Neural progenitor cell (in vitro differentiated cells): ENCODE measurements at regions not wholly inside any gene's neighbourhood (a gene's known extent, or its start where the extent isn't known, plus 50 kb on each side); places are given as distances from the start of the nearest gene placed in this dataset.
A peak's percentile ranks its signal among the peaks of the same experiment; 100 is the strongest.
"Not testable (repeated sequence)": the region's sequence is repeated elsewhere in the genome, so short reads cannot be mapped to it uniquely, and the experiment has no call there.

ENCODE experiments used
- DNase-seq: peaks from one replicate; pipeline ENCODE4 v3.0.0-alpha.2; 2016; ENCODE audit warnings: low spot score
- H2AFZ ChIP-seq: fragments of 200-600 bp; sonication (generic); replicated peaks from 2 replicates; pipeline ENCODE4 v1.6.1; 2016; ENCODE audit warnings: antibody characterized with exemption
- H3F3A ChIP-seq: fragments of 200-600 bp; sonication (generic); 2 replicates; pipeline ENCODE4 v1.6.1; 2016; ENCODE audit warnings: antibody characterized with exemption, low read depth
- H3K27ac ChIP-seq: fragments of 200-600 bp; sonication (generic); 2 replicates; pipeline ENCODE4 v1.5.1; 2016; ENCODE audit warnings: mild to moderate bottlenecking
- H3K27me3 ChIP-seq: fragments of 200-600 bp; sonication (generic); 2 replicates; pipeline ENCODE4 v1.6.1; 2016; ENCODE audit warnings: mild to moderate bottlenecking, moderate library complexity
- H3K36me3 ChIP-seq: fragments of 200-600 bp; sonication (generic); 2 replicates; pipeline ENCODE4 v1.5.1; 2016
- H3K4me1 ChIP-seq: fragments of 200-600 bp; sonication (generic); 2 replicates; pipeline ENCODE4 v1.6.1; 2016; ENCODE audit warnings: mixed run types
- H3K4me2 ChIP-seq: fragments of 200-600 bp; sonication (generic); 2 replicates; pipeline ENCODE4 v1.6.1; 2016
- H3K4me3 ChIP-seq: fragments of 200-600 bp; sonication (generic); 2 replicates; pipeline ENCODE4 v1.5.1; 2016
- H3K79me2 ChIP-seq: fragments of 200-600 bp; sonication (generic); 2 replicates; pipeline ENCODE4 v1.6.1; 2016; ENCODE audit warnings: low read depth
- H3K9ac ChIP-seq: fragments of 200-600 bp; sonication (generic); 2 replicates; pipeline ENCODE4 v1.6.1; 2016
- H3K9me3 ChIP-seq: fragments of 200-600 bp; sonication (generic); 2 replicates; pipeline ENCODE4 v1.5.1; 2016; ENCODE audit warnings: low read depth
- H4K20me1 ChIP-seq: fragments of 200-600 bp; sonication (generic); 2 replicates; pipeline ENCODE4 v1.6.1; 2016; ENCODE audit warnings: low read depth
- H3K27ac Mint-ChIP-seq: 3 replicates; pipeline ENCODE4 v1.8.0; 2021; ENCODE audit warnings: mixed read lengths
- H3K27me3 Mint-ChIP-seq: 2 replicates; pipeline ENCODE4 v1.8.0; 2022; ENCODE audit warnings: low read depth, mild to moderate bottlenecking, inconsistent platforms, moderate library complexity, mixed read lengths; ENCODE audit not compliant: insufficient read depth
- H3K36me3 Mint-ChIP-seq: 3 replicates; pipeline ENCODE4 v1.8.0; 2021; ENCODE audit warnings: mixed read lengths
- H3K4me1 Mint-ChIP-seq: 3 replicates; pipeline ENCODE4 v1.8.0; 2021; ENCODE audit warnings: mixed read lengths
- H3K4me3 Mint-ChIP-seq: 3 replicates; pipeline ENCODE4 v1.8.0; 2021; ENCODE audit warnings: mild to moderate bottlenecking, moderate library complexity, mixed read lengths
- H3K9me3 Mint-ChIP-seq: 3 replicates; pipeline ENCODE4 v1.8.0; 2020; ENCODE audit warnings: mixed read lengths
- CTCF ChIP-seq: fragments of 200-600 bp; sonication (generic); IDR thresholded peaks from 2 replicates; pipeline ENCODE4 v1.5.1; 2017; ENCODE audit warnings: antibody characterized with exemption, mild to moderate bottlenecking
- EZH2 ChIP-seq: fragments of 200-600 bp; sonication (generic); IDR thresholded peaks from 2 replicates; pipeline ENCODE4 v1.6.1; 2017; ENCODE audit warnings: antibody characterized with exemption, mild to moderate bottlenecking, moderate library complexity
- EZH2phosphoT487 ChIP-seq: fragments of 200-600 bp; sonication (generic); IDR thresholded peaks from 2 replicates; pipeline ENCODE4 v1.6.1; 2017; ENCODE audit warnings: antibody characterized with exemption

GRCh38 chr4:60724623-60725022 is 475.5 kb upstream of the ADGRL3 start:
- peak; percentile 13 for DNase-seq
- Mint-ChIP-seq H3K27me3 (no peaks in the 10 kb centered on the region), H3K4me1 (peaks cover 5% of the 10 kb centered on the region), H3K9me3 (no peaks in the 10 kb centered on the region), H3K36me3 (no peaks in the 10 kb centered on the region), H3K27ac (no peak overlapping the region), H3K4me3 (no peak overlapping the region)
- H3F3A ChIP-seq: no peaks in the 10 kb centered on the region
- no peaks in the 10 kb centered on the region for H4K20me1 ChIP-seq
- H3K27me3 ChIP-seq: no peaks in the 10 kb centered on the region
- H3K36me3 ChIP-seq: no peaks in the 10 kb centered on the region
- H3K9me3 ChIP-seq: no peaks in the 10 kb centered on the region
- no peak for TF ChIP-seq EZH2
- no peak for TF ChIP-seq EZH2phosphoT487
- no peak for TF ChIP-seq CTCF
- no peaks in the 10 kb centered on the region for H3K79me2 ChIP-seq
- no peak overlapping the region for H3K9ac ChIP-seq
- H2AFZ ChIP-seq: peak overlapping the region; percentile 2
- H3K4me1 ChIP-seq: no peaks in the 10 kb centered on the region
- no peak overlapping the region for H3K27ac ChIP-seq
- no peak overlapping the region for H3K4me2 ChIP-seq
- H3K4me3 ChIP-seq: no peak overlapping the region

- Histone ChIP-seq H3K9me3 (no peaks in the 10 kb centered on the region), H3K4me3 (no peak overlapping the region), H3K9ac (no peak overlapping the region), H2AFZ (no peak overlapping the region), H3F3A (no peaks in the 10 kb centered on the region), H3K4me2 (no peak overlapping the region), H4K20me1 (no peaks in the 10 kb centered on the region), H3K36me3 (no peaks in the 10 kb centered on the region), H3K4me1 (no peaks in the 10 kb centered on the region), H3K27ac (no peak overlapping the region), H3K79me2 (no peaks in the 10 kb centered on the region), H3K27me3 (no peaks in the 10 kb centered on the region)
- H3K4me1 Mint-ChIP-seq: peaks cover 5% of the 10 kb centered on the region
- H3K9me3 Mint-ChIP-seq: peaks cover 1% of the 10 kb centered on the region
- no peak for DNase-seq
- no peaks in the 10 kb centered on the region for H3K27me3 Mint-ChIP-seq
- H3K36me3 Mint-ChIP-seq: no peaks in the 10 kb centered on the region
- H3K4me3 Mint-ChIP-seq: no peak overlapping the region
- TF ChIP-seq CTCF (no peak), EZH2 (no peak), EZH2phosphoT487 (no peak)
- no peak overlapping the region for H3K27ac Mint-ChIP-seq
These were observed 473.3 kb upstream of the ADGRL3 start for GRCh38 chr4:60726779-60727178.

GRCh38 chr4:60729194-60729593 is 470.9 kb upstream of the ADGRL3 start:
- H3K79me2 ChIP-seq: no peaks in the 10 kb centered on the region
- no peak for DNase-seq

GRCh38 chr4:60729764-60730163 is 470.4 kb upstream of the ADGRL3 start:
- H3K36me3 ChIP-seq, H3K4me1 Mint-ChIP-seq, H3K27ac ChIP-seq, DNase-seq, H2AFZ ChIP-seq, H3K4me2 ChIP-seq, H3K79me2 ChIP-seq, H3K27me3 Mint-ChIP-seq, H3K27me3 ChIP-seq, H3K36me3 Mint-ChIP-seq, H3K4me1 ChIP-seq, H3K27ac Mint-ChIP-seq, H4K20me1 ChIP-seq, H3K9me3 ChIP-seq, H3K4me3 Mint-ChIP-seq, H3K4me3 ChIP-seq, H3K9me3 Mint-ChIP-seq, H3F3A ChIP-seq, H3K9ac ChIP-seq: not testable (repeated sequence)

More at GRCh38 chr4:60729194-60729593, 470.9 kb upstream of the ADGRL3 start:
- Histone ChIP-seq H3F3A (no peaks in the 10 kb centered on the region), H3K36me3 (no peaks in the 10 kb centered on the region), H3K4me3 (no peak overlapping the region), H2AFZ (no peak overlapping the region), H3K9ac (no peak overlapping the region), H3K27me3 (no peaks in the 10 kb centered on the region), H3K4me2 (no peak overlapping the region), H3K27ac (no peak overlapping the region), H4K20me1 (no peaks in the 10 kb centered on the region), H3K9me3 (no peaks in the 10 kb centered on the region), H3K4me1 (no peaks in the 10 kb centered on the region)
- peaks cover 5% of the 10 kb centered on the region for H3K4me1 Mint-ChIP-seq
- no peak for TF ChIP-seq EZH2
- no peak for TF ChIP-seq CTCF
- no peak for TF ChIP-seq EZH2phosphoT487
- no peaks in the 10 kb centered on the region for H3K27me3 Mint-ChIP-seq
- no peak overlapping the region for H3K27ac Mint-ChIP-seq
- no peaks in the 10 kb centered on the region for H3K36me3 Mint-ChIP-seq
- peaks cover 5% of the 10 kb centered on the region for H3K9me3 Mint-ChIP-seq
- H3K4me3 Mint-ChIP-seq: no peak overlapping the region
